GM12878 (cell line): ENCODE measurements at regions not wholly inside any gene's neighbourhood (a gene's known extent, or its start where the extent isn't known, plus 50 kb on each side); places are given as distances from the start of the nearest gene placed in this dataset.

Experiments used
- ATAC-seq: fragments of 200-7000 bp; cut with Tn5 transposase; 3 replicates; pipeline ENCODE4 v1.9.1; 2020; ENCODE audit warnings: mild to moderate bottlenecking, moderate library complexity
- BruUV-seq: library from RNA; stranded (reverse); fragments of 400-500 nt; replicated peaks from 2 replicates; lab custom pipeline; 2021; lab: Mats Ljungman, UMichigan
- CTCF ChIA-PET: fragments of 300-600 bp; sonication (Branson Sonifier 250); formaldehyde crosslinking; extraction: SDS; loops from one replicate; lab custom pipeline; 2021; ENCODE audit warnings: inconsistent platforms; lab: Yijun Ruan, JAX
- POLR2A ChIA-PET: fragments of 350-600 bp; formaldehyde crosslinking; extraction: SDS; loops from one replicate; lab custom pipeline; 2021; ENCODE audit warnings: inconsistent platforms; lab: Charles Lee
- RAD21 ChIA-PET: fragments of 300-600 bp; sonication (Branson Sonifier 250); formaldehyde crosslinking; loops from one replicate; lab custom pipeline; 2023; ENCODE audit warnings: antibody characterized with exemption; ENCODE audit not compliant: unreplicated experiment; lab: Charles Lee
- SMC1A ChIA-PET: fragments of 300-600 bp; sonication (Branson Sonifier 250); formaldehyde crosslinking; loops from one replicate; lab custom pipeline; 2023; ENCODE audit not compliant: unreplicated experiment, uncharacterized antibody; lab: Charles Lee
- DNase-seq: peaks from one replicate; pipeline ENCODE4 v3.0.0-alpha.2; 2011; ENCODE audit warnings: low read depth, low spot score
- FAIRE-seq: peaks from 3 replicates; lab custom pipeline; 2011; peaks lifted over from hg19 to GRCh38; lab: Jason Lieb, UNC
- H2AFZ ChIP-seq: 2 replicates; pipeline ENCODE4 v1.6.0; 2011; ENCODE audit warnings: low read depth, low read length, control low read depth; ENCODE audit not compliant: control insufficient read depth
- H3K27ac ChIP-seq: 2 replicates; pipeline ENCODE4 v1.5.1; 2011; ENCODE audit warnings: control low read depth; ENCODE audit not compliant: control insufficient read depth, insufficient read depth
- H3K27me3 ChIP-seq, 2 experiments: replicated peaks in 1 of 2; 2 replicates each; pipeline versions ENCODE4 v1.6.0 to v1.6.1; 2011; ENCODE audit warnings: low read length in 1 of 2; ENCODE audit not compliant: control insufficient read depth in 2 of 2, insufficient read depth in 2 of 2
- H3K36me3 ChIP-seq, 2 experiments: 2 replicates each; pipeline ENCODE4 v1.5.1; 2011; ENCODE audit warnings: low read length in 1 of 2; ENCODE audit not compliant: control insufficient read depth in 2 of 2, insufficient read depth in 2 of 2
- H3K4me1 ChIP-seq: 2 replicates; pipeline ENCODE4 v1.6.1; 2011; ENCODE audit warnings: mild to moderate bottlenecking, low read length, moderate library complexity, mixed read lengths; ENCODE audit not compliant: control insufficient read depth, insufficient read depth
- H3K4me2 ChIP-seq: 2 replicates; pipeline ENCODE4 v1.6.0; 2011; ENCODE audit warnings: control low read depth; ENCODE audit not compliant: control insufficient read depth, insufficient read depth
- H3K4me3 ChIP-seq: fragments of 200-600 bp; sonication (generic); 2 replicates; pipeline ENCODE4 v1.5.1; 2016
- H3K79me2 ChIP-seq: 2 replicates; pipeline ENCODE4 v1.6.0; 2011; ENCODE audit warnings: low read length; ENCODE audit not compliant: control insufficient read depth, insufficient read depth
- H3K9ac ChIP-seq: 2 replicates; pipeline ENCODE4 v1.8.0; 2011; ENCODE audit warnings: low read length, control low read depth, mixed read lengths; ENCODE audit not compliant: control insufficient read depth, insufficient read depth
- H3K9me3 ChIP-seq: replicated peaks from 3 replicates; pipeline ENCODE4 v1.5.1; 2011; ENCODE audit warnings: mild to moderate bottlenecking, low read length; ENCODE audit not compliant: control insufficient read depth, insufficient read depth
- H4K20me1 ChIP-seq: 2 replicates; pipeline ENCODE4 v1.6.0; 2011; ENCODE audit not compliant: control insufficient read depth, insufficient read depth
- CHD1 ChIP-seq: IDR thresholded peaks from 2 replicates; pipeline ENCODE4 v1.6.1; 2012; ENCODE audit warnings: low read depth, low read length, improper control_type of control experiment
- HDAC6 ChIP-seq: fragments of 200-600 bp; sonication (generic); IDR thresholded peaks from one replicate; pipeline ENCODE4 v1.8.0; 2017; ENCODE audit warnings: antibody characterized with exemption; ENCODE audit not compliant: unreplicated experiment
- IRF4 ChIP-seq: IDR thresholded peaks from 2 replicates; pipeline ENCODE4 v1.6.1; 2011; ENCODE audit warnings: low read depth, low read length
- JUND ChIP-seq: IDR thresholded peaks from 2 replicates; pipeline ENCODE4 v1.6.1; 2012; ENCODE audit warnings: low read depth, mild to moderate bottlenecking, low read length, improper control_type of control experiment, moderate library complexity
- KLF5 ChIP-seq: fragments of 450-650 bp; IDR thresholded peaks from 2 replicates; pipeline ENCODE4 v1.6.1; 2014; ENCODE audit warnings: mild to moderate bottlenecking; ENCODE audit not compliant: partially characterized antibody
- MXI1 ChIP-seq: fragments of 150-350 bp; IDR thresholded peaks from 2 replicates; pipeline ENCODE4 v1.6.1; 2011; ENCODE audit warnings: low read depth, mild to moderate bottlenecking, inconsistent platforms, low read length, improper control_type of control experiment
- NR2C1 ChIP-seq: fragments of 450-650 bp; IDR thresholded peaks from 2 replicates; pipeline ENCODE4 v1.6.1; 2017; ENCODE audit warnings: antibody characterized with exemption, mild to moderate bottlenecking, moderate library complexity
- NR2F1 ChIP-seq: fragments of 450-650 bp; conservative IDR thresholded peaks from 2 replicates; pipeline ENCODE4 v1.6.1; 2017; ENCODE audit warnings: mild to moderate bottlenecking
- PML ChIP-seq: IDR thresholded peaks from 2 replicates; pipeline ENCODE4 v1.6.1; 2012; ENCODE audit warnings: low read length, inconsistent platforms
- POLR2A ChIP-seq: IDR thresholded peaks from 2 replicates; pipeline ENCODE4 v1.6.1; 2011; ENCODE audit warnings: low read depth, mild to moderate bottlenecking, low read length
- POU2F2 ChIP-seq: IDR thresholded peaks from 3 replicates; pipeline ENCODE4 v1.6.1; 2011; ENCODE audit warnings: low read depth, mild to moderate bottlenecking, low read length, borderline replicate concordance
- SP1 ChIP-seq: IDR thresholded peaks from one replicate; pipeline ENCODE4 v1.6.1; 2011; ENCODE audit warnings: low read depth, low read length
- SPI1 ChIP-seq: IDR thresholded peaks from 2 replicates; pipeline ENCODE4 v1.6.1; 2011; ENCODE audit warnings: low read depth, mild to moderate bottlenecking, low read length, moderate library complexity, borderline replicate concordance; ENCODE audit not compliant: insufficient read depth
- YY1 ChIP-seq: IDR thresholded peaks from 2 replicates; pipeline ENCODE4 v1.6.1; 2011; ENCODE audit warnings: low read depth, mild to moderate bottlenecking, low read length
- ZNF622 ChIP-seq: fragments of 450-650 bp; IDR thresholded peaks from 2 replicates; pipeline ENCODE4 v1.6.1; 2017; ENCODE audit warnings: mild to moderate bottlenecking, inconsistent platforms
- WGBS: methylation state at CpG from one replicate; pipeline ENCODE4 v1.1.6; 2016; ENCODE audit warnings: low lambda C conversion rate; ENCODE audit not compliant: insufficient replicate concordance, insufficient coverage; ENCODE audit errors: missing lambda C conversion rate; 5-methylcytosine and 5-hydroxymethylcytosine counted together
- in situ Hi-C: fragments of 300-500 bp; cut with MboI; formaldehyde crosslinking; loops from 9 replicates; pipeline ENCODE4 v1.14.3; 2018; ENCODE audit warnings: mixed read lengths
- intact Hi-C: fragments of 100-400 bp; cut with micrococcal nuclease; formaldehyde crosslinking; loops from one replicate; pipeline ENCODE4 v1.14.2; 2022; ENCODE audit not compliant: unreplicated experiment
- TF ChIP-seq, protein P1 (sequence below): IDR thresholded peaks from 2 replicates; pipeline ENCODE4 v1.6.1; 2011; ENCODE audit warnings: borderline replicate concordance, low read depth, mild to moderate bottlenecking, moderate library complexity, low read length; ENCODE audit not compliant: insufficient read depth, poor library complexity, severe bottlenecking

DNA sequence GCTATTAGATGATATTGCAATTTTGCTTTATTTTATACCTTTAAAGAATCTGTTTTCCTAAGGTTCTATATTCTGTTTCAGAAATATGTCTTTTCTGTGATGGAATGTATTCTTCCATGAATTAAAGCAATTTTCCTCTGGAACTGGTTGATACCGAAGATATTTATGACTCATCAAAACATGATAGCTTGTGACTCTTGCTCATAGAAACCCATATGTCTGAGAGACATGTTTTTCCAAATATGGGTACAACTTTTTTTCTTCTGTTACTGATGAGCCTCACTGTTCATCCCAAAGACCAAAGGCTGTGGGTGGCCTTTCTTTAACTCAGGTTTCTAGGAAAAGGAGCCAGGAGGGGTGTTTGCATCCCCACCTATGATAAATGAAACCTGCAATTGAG, 126.1 kb upstream of the PAPPA start:
- Histone ChIP-seq H3K4me3 (no peak overlapping the region), H3K9me3 (no peaks in the 10 kb centered on the region), H3K4me2 (no peak overlapping the region), H3K9ac (no peak overlapping the region), H2AFZ (no peak overlapping the region), H3K27ac (no peak overlapping the region), H3K4me1 (no peaks in the 10 kb centered on the region), H3K36me3 (no peaks in the 10 kb centered on the region), H4K20me1 (no peaks in the 10 kb centered on the region), H3K79me2 (no peaks in the 10 kb centered on the region), H3K27me3 (no peaks in the 10 kb centered on the region)
- ATAC-seq: no peak
- TF ChIP-seq SPI1: no peak
- no peak for TF ChIP-seq PML
- no peak for TF ChIP-seq POLR2A
- no peak for TF ChIP-seq CHD1
- TF ChIP-seq NR2F1: no peak
- no peak for TF ChIP-seq ZNF622
- no peak for TF ChIP-seq NR2C1
- TF ChIP-seq JUND: no peak
- TF ChIP-seq POU2F2: no peak
- TF ChIP-seq SP1: no peak
- no peak for DNase-seq
- BruUV-seq: no TSS peak
- 65% methylated on average over 1 of the region's 1 CpG for WGBS
- ChIA-PET RAD21 (no interaction called here), SMC1A (interaction anchor here (1.1 kb wide), 1 partner anchor 11 kb away, joined by 3 read pairs; no protein-coding TSS in a partner anchor), CTCF (interaction anchor here (1.2 kb wide), 1 partner anchor 10 kb away, joined by 3 read pairs; no protein-coding TSS in a partner anchor), POLR2A (no interaction called here)
- in situ Hi-C loops (no loop called here), intact Hi-C loops (no loop called here)
- FAIRE-seq: no peak

DNA sequence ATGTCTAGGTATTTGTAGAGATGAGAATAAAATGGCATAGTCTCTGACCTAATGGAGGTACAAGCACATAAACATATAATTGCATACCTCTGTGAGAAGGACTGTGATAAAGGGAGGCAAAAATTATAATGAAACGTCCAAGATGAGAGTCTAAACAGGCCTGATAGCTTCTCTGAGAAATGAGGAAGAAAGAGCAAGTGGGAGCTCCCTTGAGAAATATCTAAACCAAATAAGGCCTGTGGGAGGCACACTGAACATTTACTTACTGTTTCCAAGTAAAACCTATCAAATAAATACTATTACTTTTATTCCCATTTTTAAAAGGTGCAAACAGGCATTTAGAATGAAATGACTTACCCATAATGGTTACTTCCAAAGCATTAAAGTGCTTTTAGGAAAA, 125.6 kb upstream of the PAPPA start:
- Histone ChIP-seq H3K9me3 (no peaks in the 10 kb centered on the region), H3K27ac (no peak overlapping the region), H3K9ac (no peak overlapping the region), H4K20me1 (no peaks in the 10 kb centered on the region), H3K4me1 (no peaks in the 10 kb centered on the region), H3K4me3 (no peak overlapping the region), H2AFZ (no peak overlapping the region), H3K36me3 (no peaks in the 10 kb centered on the region), H3K79me2 (no peaks in the 10 kb centered on the region), H3K4me2 (no peak overlapping the region), H3K27me3 (no peaks in the 10 kb centered on the region)
- POLR2A ChIA-PET: no interaction called here
- no peak for FAIRE-seq
- ATAC-seq: no peak
- in situ Hi-C loops: no loop called here
- TF ChIP-seq, protein P1, sequence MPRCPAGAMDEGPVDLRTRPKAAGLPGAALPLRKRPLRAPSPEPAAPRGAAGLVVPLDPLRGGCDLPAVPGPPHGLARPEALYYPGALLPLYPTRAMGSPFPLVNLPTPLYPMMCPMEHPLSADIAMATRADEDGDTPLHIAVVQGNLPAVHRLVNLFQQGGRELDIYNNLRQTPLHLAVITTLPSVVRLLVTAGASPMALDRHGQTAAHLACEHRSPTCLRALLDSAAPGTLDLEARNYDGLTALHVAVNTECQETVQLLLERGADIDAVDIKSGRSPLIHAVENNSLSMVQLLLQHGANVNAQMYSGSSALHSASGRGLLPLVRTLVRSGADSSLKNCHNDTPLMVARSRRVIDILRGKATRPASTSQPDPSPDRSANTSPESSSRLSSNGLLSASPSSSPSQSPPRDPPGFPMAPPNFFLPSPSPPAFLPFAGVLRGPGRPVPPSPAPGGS: no peak
- TF ChIP-seq HDAC6: no peak
- no peak for TF ChIP-seq MXI1
- TF ChIP-seq YY1: no peak
- TF ChIP-seq KLF5: no peak
- no peak for TF ChIP-seq IRF4
- WGBS: 0% methylated on average over 1 of the region's 1 CpG
- SMC1A ChIA-PET: no interaction called here
- RAD21 ChIA-PET: no interaction called here
- DNase-seq: no peak
- intact Hi-C loops: no loop called here
- CTCF ChIA-PET: interaction anchor here (1.2 kb wide), 1 partner anchor 10 kb away, joined by 3 read pairs; no protein-coding TSS in a partner anchor
- no TSS peak for BruUV-seq
